ENCODE measurements at regions not wholly inside any gene's neighbourhood (a gene's known extent, or its start where the extent isn't known, plus 50 kb on each side); places are given as distances from the start of the nearest gene placed in this dataset.

DNA sequence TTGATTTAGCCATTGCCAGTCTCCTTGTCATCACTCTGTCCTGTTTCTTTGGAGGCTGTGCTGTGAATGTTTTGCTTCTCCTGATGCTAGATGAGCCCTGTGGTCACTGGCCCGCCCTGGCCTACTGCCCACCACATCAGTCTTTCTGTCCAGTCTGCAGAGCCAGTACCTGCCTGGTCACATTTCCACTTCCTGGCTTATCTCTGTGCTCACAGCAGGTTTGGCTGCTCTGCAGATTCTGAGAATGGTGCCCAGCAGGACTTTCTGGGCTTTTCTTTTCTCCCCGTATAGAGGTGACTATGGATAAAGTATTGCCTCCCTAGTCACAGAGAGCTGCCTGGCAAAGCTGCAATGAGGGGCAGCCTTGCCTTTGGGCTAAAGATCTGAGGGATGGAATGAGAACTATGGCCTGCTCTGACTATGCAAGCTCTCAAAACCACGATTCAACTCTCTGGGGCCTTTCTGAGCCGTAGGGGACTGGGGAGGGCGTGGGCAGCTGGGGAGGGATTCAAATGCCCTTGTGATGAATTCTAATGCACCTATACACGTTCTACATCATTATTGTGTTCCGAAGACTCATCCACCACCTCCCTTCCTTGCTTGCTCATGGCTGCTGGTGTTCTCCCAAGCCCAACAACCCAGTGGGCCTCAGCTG is 410.4 kb upstream of the NPVF start:
- H3K4me1 ChIP-seq (ENCODE audit: control insufficient read depth, insufficient read depth, low read length) = no peaks in the 10 kb centered on the region
- no peak overlapping the region for H3K9ac ChIP-seq (ENCODE audit: low read depth, low read length)
- no peak overlapping the region for H3K4me3 ChIP-seq (ENCODE audit: low read depth, low read length)
- H3K9me3 ChIP-seq (ENCODE audit: control insufficient read depth, insufficient read depth, low read length) = no peaks in the 10 kb centered on the region
- no peaks in the 10 kb centered on the region for H3K36me3 ChIP-seq (ENCODE audit: control insufficient read depth, insufficient read depth, low read length)
- no peaks in the 10 kb centered on the region for H3K27me3 ChIP-seq (ENCODE audit: control insufficient read depth, insufficient read depth, low read length)

GRCh38 chr7:25642849-25643248 is 414.6 kb upstream of the NPVF start:
- H3K4me1 ChIP-seq (ENCODE audit: control insufficient read depth, insufficient read depth, low read length) = no peaks in the 10 kb centered on the region
- H3K9ac ChIP-seq (ENCODE audit: low read depth, low read length) = no peak overlapping the region
- H3K4me3 ChIP-seq (ENCODE audit: low read depth, low read length) = no peak overlapping the region
- H3K27me3 ChIP-seq (ENCODE audit: control insufficient read depth, insufficient read depth, low read length) = no peaks in the 10 kb centered on the region
- no peaks in the 10 kb centered on the region for H3K36me3 ChIP-seq (ENCODE audit: control insufficient read depth, insufficient read depth, low read length)
- H3K9me3 ChIP-seq (ENCODE audit: control insufficient read depth, insufficient read depth, low read length) = no peaks in the 10 kb centered on the region

DNA sequence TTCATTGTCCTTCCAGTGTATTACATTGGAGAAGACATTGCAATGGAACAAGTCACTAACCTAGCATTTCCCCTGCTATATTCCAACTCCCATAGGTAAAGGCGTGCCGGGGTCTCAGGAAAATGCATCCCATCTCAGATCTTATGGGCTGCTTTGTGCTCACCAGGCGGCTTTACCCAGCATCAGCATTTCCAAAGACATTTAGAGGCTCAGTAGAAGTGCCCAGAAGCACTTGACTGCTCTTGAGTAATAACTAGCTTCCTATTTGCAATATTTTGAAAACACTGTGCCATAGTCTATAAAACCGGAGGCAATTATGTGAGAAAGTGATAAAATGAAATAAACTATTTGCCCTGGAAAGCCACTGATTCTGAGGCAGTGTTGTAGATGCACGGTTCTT is 415.0 kb upstream of the NPVF start:
- H3K36me3 ChIP-seq (ENCODE audit: control insufficient read depth, insufficient read depth, low read length) = no peaks in the 10 kb centered on the region
- no peaks in the 10 kb centered on the region for H3K27me3 ChIP-seq (ENCODE audit: control insufficient read depth, insufficient read depth, low read length)
- H3K9ac ChIP-seq (ENCODE audit: low read depth, low read length) = no peak overlapping the region
- H3K9me3 ChIP-seq (ENCODE audit: control insufficient read depth, insufficient read depth, low read length) = no peaks in the 10 kb centered on the region
- H3K4me1 ChIP-seq (ENCODE audit: control insufficient read depth, insufficient read depth, low read length) = no peaks in the 10 kb centered on the region
- H3K4me3 ChIP-seq (ENCODE audit: low read depth, low read length) = no peak overlapping the region

DNA sequence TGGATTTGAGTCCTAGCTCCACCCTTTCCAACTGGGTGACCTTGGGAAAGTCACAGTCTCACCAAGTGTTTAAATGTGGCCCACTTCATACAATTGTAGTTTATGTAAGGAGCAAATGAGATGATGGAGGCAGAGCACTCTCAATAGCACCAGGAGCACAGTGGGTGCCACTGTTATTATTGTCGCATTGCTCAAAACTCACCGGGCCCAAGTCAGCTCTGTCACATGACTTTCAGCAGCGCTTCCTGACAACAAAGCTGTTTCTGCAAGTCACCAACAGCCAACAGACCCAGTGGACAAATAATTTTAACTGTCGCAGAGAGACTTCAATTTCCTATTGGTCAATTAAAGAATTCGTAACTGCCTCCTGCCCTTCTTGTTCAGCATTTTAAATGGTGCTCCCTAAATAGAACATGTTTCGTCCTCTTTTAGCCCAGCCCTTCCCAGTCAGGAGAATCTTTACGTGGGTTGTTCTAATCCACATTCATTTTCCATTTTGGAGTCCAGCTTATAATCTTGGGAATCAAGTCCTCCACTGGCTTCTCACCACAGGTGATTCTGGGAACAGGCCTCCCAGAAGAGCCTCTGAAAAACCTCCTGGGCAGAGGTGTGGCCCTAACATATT is 415.6 kb upstream of the NPVF start:
- Histone ChIP-seq H3K9me3 (ENCODE audit: control insufficient read depth, insufficient read depth, low read length) (no peaks in the 10 kb centered on the region), H3K9ac (ENCODE audit: low read depth, low read length) (no peak overlapping the region), H3K36me3 (ENCODE audit: control insufficient read depth, insufficient read depth, low read length) (no peaks in the 10 kb centered on the region), H3K4me3 (ENCODE audit: low read depth, low read length) (no peak overlapping the region), H3K27me3 (ENCODE audit: control insufficient read depth, insufficient read depth, low read length) (no peaks in the 10 kb centered on the region), H3K4me1 (ENCODE audit: control insufficient read depth, insufficient read depth, low read length) (no peaks in the 10 kb centered on the region)

DNA sequence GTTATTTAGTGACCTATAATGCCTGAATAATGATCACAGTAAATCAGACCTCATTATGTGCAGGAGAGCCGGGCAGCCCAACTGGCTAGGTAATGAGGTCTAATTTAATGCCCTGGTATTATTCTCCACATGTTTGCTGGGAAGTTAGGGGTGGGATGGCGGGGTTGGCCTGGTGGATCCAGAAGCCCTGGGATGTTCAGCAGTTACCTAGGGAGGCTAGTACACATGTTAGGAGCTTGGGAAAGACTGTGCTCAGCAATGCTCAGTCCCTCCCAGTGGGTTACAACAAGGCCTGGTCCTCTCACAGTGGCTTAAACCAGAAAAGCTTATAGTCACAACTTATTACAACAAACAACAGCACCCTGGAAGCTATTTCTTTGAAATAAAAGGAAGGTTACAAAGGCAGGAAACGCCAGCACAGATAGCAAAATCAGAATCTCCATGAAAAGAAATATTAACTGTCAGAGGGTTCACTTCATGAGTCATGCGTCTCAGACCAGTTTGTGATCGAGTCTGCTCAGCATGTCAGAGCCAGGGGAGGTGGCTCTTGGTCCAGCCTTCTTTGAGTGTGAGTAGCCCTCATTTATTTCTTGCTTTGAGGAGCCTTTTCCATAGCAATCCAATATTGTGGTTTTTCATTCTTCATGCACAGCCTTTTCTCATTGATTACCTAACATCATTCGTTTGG is 418.6 kb upstream of the NPVF start:
- no peaks in the 10 kb centered on the region for H3K9me3 ChIP-seq (ENCODE audit: control insufficient read depth, insufficient read depth, low read length)
- H3K36me3 ChIP-seq (ENCODE audit: control insufficient read depth, insufficient read depth, low read length) = no peaks in the 10 kb centered on the region
- no peak overlapping the region for H3K4me3 ChIP-seq (ENCODE audit: low read depth, low read length)
- H3K9ac ChIP-seq (ENCODE audit: low read depth, low read length) = no peak overlapping the region
- no peaks in the 10 kb centered on the region for H3K4me1 ChIP-seq (ENCODE audit: control insufficient read depth, insufficient read depth, low read length)
- no peaks in the 10 kb centered on the region for H3K27me3 ChIP-seq (ENCODE audit: control insufficient read depth, insufficient read depth, low read length)

GRCh38 chr7:25647872-25648271 is 419.6 kb upstream of the NPVF start:
- no peak overlapping the region for H3K9ac ChIP-seq (ENCODE audit: low read depth, low read length)
- H3K36me3 ChIP-seq (ENCODE audit: control insufficient read depth, insufficient read depth, low read length) = no peaks in the 10 kb centered on the region
- H3K27me3 ChIP-seq (ENCODE audit: control insufficient read depth, insufficient read depth, low read length) = no peaks in the 10 kb centered on the region
- H3K4me3 ChIP-seq (ENCODE audit: low read depth, low read length) = no peak overlapping the region
- no peaks in the 10 kb centered on the region for H3K4me1 ChIP-seq (ENCODE audit: control insufficient read depth, insufficient read depth, low read length)
- no peaks in the 10 kb centered on the region for H3K9me3 ChIP-seq (ENCODE audit: control insufficient read depth, insufficient read depth, low read length)

GRCh38 chr7:25652366-25652765 is 424.1 kb upstream of the NPVF start:
- H3K9ac ChIP-seq (ENCODE audit: low read depth, low read length) = no peak overlapping the region
- H3K4me3 ChIP-seq (ENCODE audit: low read depth, low read length) = no peak overlapping the region

DNA sequence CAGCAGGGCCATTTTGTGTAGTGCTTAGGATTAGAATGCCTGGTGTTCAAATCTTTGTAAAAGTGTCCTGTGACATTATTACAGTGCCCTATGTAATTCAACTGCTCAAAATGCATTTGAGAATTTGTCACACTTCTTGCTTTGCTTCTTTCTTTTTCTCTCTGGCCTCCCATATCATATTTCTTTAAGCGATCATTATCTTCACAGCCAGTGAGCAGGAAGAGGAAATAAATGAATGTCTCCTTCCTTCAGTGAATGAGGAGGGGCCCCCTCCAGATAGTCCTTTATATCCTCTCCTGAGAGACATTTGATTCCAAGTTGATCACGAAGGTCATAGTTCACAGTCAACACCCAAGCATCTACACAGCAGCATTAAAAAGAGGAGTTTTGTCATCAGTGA is 425.1 kb upstream of the NPVF start:
- H3K9ac ChIP-seq (ENCODE audit: low read depth, low read length) = no peak overlapping the region
- peaks cover 2% of the 10 kb centered on the region for H3K4me1 ChIP-seq (ENCODE audit: control insufficient read depth, insufficient read depth, low read length)
- no peaks in the 10 kb centered on the region for H3K9me3 ChIP-seq (ENCODE audit: control insufficient read depth, insufficient read depth, low read length)
- H3K4me3 ChIP-seq (ENCODE audit: low read depth, low read length) = no peak overlapping the region
- H3K36me3 ChIP-seq (ENCODE audit: control insufficient read depth, insufficient read depth, low read length) = no peaks in the 10 kb centered on the region
- H3K27me3 ChIP-seq (ENCODE audit: control insufficient read depth, insufficient read depth, low read length) = no peaks in the 10 kb centered on the region

More at GRCh38 chr7:25652366-25652765, 424.1 kb upstream of the NPVF start:
- H3K4me1 ChIP-seq (ENCODE audit: control insufficient read depth, insufficient read depth, low read length) = peaks cover 2% of the 10 kb centered on the region
- no peaks in the 10 kb centered on the region for H3K36me3 ChIP-seq (ENCODE audit: control insufficient read depth, insufficient read depth, low read length)
- no peaks in the 10 kb centered on the region for H3K9me3 ChIP-seq (ENCODE audit: control insufficient read depth, insufficient read depth, low read length)
- no peaks in the 10 kb centered on the region for H3K27me3 ChIP-seq (ENCODE audit: control insufficient read depth, insufficient read depth, low read length)

- H3K9me3 ChIP-seq (ENCODE audit: control insufficient read depth, insufficient read depth, low read length) = no peaks in the 10 kb centered on the region
Measured at GRCh38 chr7:25656071-25656470, 427.8 kb upstream of the NPVF start.

DNA sequence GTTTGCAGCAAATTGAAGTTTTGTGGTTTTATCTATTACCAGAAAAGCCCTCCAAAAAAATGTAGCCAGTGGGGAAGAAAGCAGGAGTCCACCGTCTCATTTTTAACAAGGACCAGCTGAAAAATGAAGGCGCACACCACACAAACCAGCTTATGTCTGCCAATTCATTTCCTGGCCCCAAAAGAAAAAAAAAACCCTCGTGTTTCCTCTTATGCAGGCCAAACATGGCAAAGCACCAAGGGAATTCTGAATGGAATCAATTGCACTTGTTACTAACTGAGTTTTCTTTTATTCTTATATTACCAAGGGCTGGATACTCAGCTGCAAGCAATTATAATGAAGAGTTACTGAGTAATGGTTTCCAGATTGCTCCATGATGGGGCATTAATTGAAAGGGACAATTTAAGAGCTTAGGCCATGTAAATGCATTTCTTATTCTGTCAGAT is 428.3 kb upstream of the NPVF start:
- no peak overlapping the region for H3K9ac ChIP-seq (ENCODE audit: low read depth, low read length)
- peaks cover 2% of the 10 kb centered on the region for H3K4me1 ChIP-seq (ENCODE audit: control insufficient read depth, insufficient read depth, low read length)
- H3K9me3 ChIP-seq (ENCODE audit: control insufficient read depth, insufficient read depth, low read length) = no peaks in the 10 kb centered on the region
- no peaks in the 10 kb centered on the region for H3K27me3 ChIP-seq (ENCODE audit: control insufficient read depth, insufficient read depth, low read length)
- H3K4me3 ChIP-seq (ENCODE audit: low read depth, low read length) = no peak overlapping the region
- no peaks in the 10 kb centered on the region for H3K36me3 ChIP-seq (ENCODE audit: control insufficient read depth, insufficient read depth, low read length)

More at GRCh38 chr7:25656071-25656470, 427.8 kb upstream of the NPVF start:
- Histone ChIP-seq H3K4me3 (ENCODE audit: low read depth, low read length) (no peak overlapping the region), H3K36me3 (ENCODE audit: control insufficient read depth, insufficient read depth, low read length) (no peaks in the 10 kb centered on the region), H3K27me3 (ENCODE audit: control insufficient read depth, insufficient read depth, low read length) (no peaks in the 10 kb centered on the region), H3K4me1 (ENCODE audit: control insufficient read depth, insufficient read depth, low read length) (peaks cover 2% of the 10 kb centered on the region), H3K9ac (ENCODE audit: low read depth, low read length) (no peak overlapping the region)

- Histone ChIP-seq H3K9ac (ENCODE audit: low read depth, low read length) (no peak overlapping the region), H3K27me3 (ENCODE audit: control insufficient read depth, insufficient read depth, low read length) (no peaks in the 10 kb centered on the region), H3K9me3 (ENCODE audit: control insufficient read depth, insufficient read depth, low read length) (no peaks in the 10 kb centered on the region), H3K36me3 (ENCODE audit: control insufficient read depth, insufficient read depth, low read length) (no peaks in the 10 kb centered on the region), H3K4me1 (ENCODE audit: control insufficient read depth, insufficient read depth, low read length) (peaks cover 2% of the 10 kb centered on the region), H3K4me3 (ENCODE audit: low read depth, low read length) (no peak overlapping the region)
Measured at GRCh38 chr7:25658375-25658774, 430.1 kb upstream of the NPVF start.

DNA sequence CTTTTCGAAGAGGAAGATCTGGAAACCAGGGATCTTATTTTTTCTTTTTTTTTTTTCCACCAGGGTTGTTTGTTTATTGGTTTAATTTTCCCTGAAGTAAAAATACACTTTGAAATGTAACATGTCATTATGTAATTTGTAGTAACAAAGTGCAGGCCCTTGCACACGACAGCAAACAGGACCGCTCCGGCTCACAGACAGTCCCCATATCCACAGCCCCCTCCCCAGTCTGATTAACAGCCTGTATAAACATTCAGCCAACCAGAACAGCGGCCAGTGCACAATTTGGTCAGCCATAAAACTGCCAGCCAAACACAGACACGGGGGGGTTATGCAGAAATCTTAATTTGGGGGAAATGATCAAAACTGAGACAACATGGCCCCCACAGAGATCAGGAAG is 431.6 kb upstream of the NPVF start:
- Histone ChIP-seq H3K36me3 (ENCODE audit: control insufficient read depth, insufficient read depth, low read length) (no peaks in the 10 kb centered on the region), H3K27me3 (ENCODE audit: control insufficient read depth, insufficient read depth, low read length) (no peaks in the 10 kb centered on the region), H3K4me3 (ENCODE audit: low read depth, low read length) (no peak overlapping the region), H3K4me1 (ENCODE audit: control insufficient read depth, insufficient read depth, low read length) (peaks cover 2% of the 10 kb centered on the region), H3K9me3 (ENCODE audit: control insufficient read depth, insufficient read depth, low read length) (no peaks in the 10 kb centered on the region), H3K9ac (ENCODE audit: low read depth, low read length) (no peak overlapping the region)

Data from iPS-15b (cell line).